HL-60 (cell line): ENCODE measurements at regions not wholly inside any gene's neighbourhood (a gene's known extent, or its start where the extent isn't known, plus 50 kb on each side); places are given as distances from the start of the nearest gene placed in this dataset.

Experiments
- DNase-seq, 2 experiments: peaks; one replicate each; pipeline ENCODE4 v3.0.0-alpha.2; 2010 to 2020; ENCODE audit warnings: low read depth in 1 of 2, low spot score in 1 of 2
- H3K27ac ChIP-seq: fragments of 250-450 bp; sonication (Bioruptor Pico); replicated peaks from 2 replicates; pipeline ENCODE4 v1.5.1; 2020; ENCODE audit warnings: mild to moderate bottlenecking, moderate library complexity
- H3K27me3 ChIP-seq: fragments of 250-450 bp; sonication (Bioruptor Pico); 2 replicates; pipeline ENCODE4 v1.5.1; 2021; ENCODE audit warnings: mild to moderate bottlenecking, moderate library complexity; ENCODE audit not compliant: insufficient read depth, poor library complexity, severe bottlenecking
- H3K4me3 ChIP-seq: replicated peaks from 2 replicates; pipeline ENCODE4 v1.5.1; 2011; ENCODE audit warnings: mild to moderate bottlenecking, control low read depth, low read length; ENCODE audit not compliant: insufficient read depth
- CTCF ChIP-seq: IDR thresholded peaks from one replicate; pipeline ENCODE4 v1.5.1; 2011; ENCODE audit warnings: low read length, control low read depth, inconsistent platforms; ENCODE audit not compliant: insufficient read depth
- GABPA ChIP-seq: IDR thresholded peaks from 2 replicates; pipeline ENCODE4 v1.6.1; 2012; ENCODE audit warnings: low read depth
- POLR2AphosphoS5 ChIP-seq: IDR thresholded peaks from 2 replicates; pipeline ENCODE4 v1.6.1; 2012; ENCODE audit warnings: low read depth
- SPI1 ChIP-seq: IDR thresholded peaks from 2 replicates; pipeline ENCODE4 v1.6.1; 2012; ENCODE audit warnings: low read depth, mild to moderate bottlenecking, borderline replicate concordance
- TF ChIP-seq, protein P1 (sequence below): IDR thresholded peaks from 2 replicates; pipeline ENCODE4 v1.6.1; 2012; ENCODE audit warnings: low read depth; ENCODE audit not compliant: insufficient replicate concordance

DNA sequence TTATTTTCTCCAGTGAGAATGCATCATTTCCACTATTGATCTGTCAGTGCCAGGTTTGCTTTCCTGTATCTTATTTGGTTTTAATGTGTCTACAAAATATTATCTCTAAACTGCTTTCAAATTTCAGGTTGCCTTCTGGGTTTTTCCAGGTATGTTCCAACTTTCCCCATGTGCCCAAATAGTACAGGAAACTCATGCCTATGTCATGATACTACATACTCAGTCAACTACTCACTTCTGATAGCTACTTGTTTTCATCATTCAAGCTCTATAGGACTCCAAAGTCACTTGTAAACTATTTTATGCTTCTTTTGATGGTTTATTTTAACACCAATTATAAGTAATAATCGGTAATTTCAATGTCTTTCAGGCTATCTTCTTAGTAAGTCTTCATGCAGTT, 134.8 kb upstream of the TTC14 start:
- no peak for TF ChIP-seq SPI1
- Histone ChIP-seq H3K27ac (no peak overlapping the region), H3K27me3 (no peaks in the 10 kb centered on the region), H3K4me3 (no peak overlapping the region)
- DNase-seq: no peak

DNA sequence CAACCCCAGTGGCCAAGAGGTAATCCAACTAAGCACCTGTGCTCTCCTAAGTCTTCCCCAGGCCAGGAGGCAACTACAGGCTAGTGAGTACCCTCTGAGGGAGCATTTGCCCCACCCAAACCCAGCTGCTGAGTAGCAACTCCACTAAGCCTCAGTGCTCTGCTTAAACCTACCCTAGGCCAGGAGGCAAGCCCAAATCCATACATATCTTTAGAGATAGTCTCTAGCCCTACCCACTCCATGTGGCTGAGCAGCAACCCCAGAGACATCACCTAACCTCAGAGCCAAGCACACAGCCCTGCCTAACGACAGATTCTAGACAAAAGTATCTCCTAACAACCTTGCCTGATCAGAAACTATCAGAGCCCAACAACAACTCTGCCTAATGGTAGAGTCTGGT, 132.8 kb upstream of the TTC14 start:
- DNase-seq: no peak
- Histone ChIP-seq H3K4me3 (no peak overlapping the region), H3K27ac (no peak overlapping the region), H3K27me3 (no peaks in the 10 kb centered on the region)
- TF ChIP-seq, protein P1, sequence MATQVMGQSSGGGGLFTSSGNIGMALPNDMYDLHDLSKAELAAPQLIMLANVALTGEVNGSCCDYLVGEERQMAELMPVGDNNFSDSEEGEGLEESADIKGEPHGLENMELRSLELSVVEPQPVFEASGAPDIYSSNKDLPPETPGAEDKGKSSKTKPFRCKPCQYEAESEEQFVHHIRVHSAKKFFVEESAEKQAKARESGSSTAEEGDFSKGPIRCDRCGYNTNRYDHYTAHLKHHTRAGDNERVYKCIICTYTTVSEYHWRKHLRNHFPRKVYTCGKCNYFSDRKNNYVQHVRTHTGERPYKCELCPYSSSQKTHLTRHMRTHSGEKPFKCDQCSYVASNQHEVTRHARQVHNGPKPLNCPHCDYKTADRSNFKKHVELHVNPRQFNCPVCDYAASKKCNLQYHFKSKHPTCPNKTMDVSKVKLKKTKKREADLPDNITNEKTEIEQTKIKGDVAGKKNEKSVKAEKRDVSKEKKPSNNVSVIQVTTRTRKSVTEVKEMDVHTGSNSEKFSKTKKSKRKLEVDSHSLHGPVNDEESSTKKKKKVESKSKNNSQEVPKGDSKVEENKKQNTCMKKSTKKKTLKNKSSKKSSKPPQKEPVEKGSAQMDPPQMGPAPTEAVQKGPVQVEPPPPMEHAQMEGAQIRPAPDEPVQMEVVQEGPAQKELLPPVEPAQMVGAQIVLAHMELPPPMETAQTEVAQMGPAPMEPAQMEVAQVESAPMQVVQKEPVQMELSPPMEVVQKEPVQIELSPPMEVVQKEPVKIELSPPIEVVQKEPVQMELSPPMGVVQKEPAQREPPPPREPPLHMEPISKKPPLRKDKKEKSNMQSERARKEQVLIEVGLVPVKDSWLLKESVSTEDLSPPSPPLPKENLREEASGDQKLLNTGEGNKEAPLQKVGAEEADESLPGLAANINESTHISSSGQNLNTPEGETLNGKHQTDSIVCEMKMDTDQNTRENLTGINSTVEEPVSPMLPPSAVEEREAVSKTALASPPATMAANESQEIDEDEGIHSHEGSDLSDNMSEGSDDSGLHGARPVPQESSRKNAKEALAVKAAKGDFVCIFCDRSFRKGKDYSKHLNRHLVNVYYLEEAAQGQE: no peak
- TF ChIP-seq SPI1 (no peak), CTCF (no peak), GABPA (no peak), POLR2AphosphoS5 (no peak)

- Histone ChIP-seq H3K4me3 (no peak overlapping the region), H3K27me3 (no peaks in the 10 kb centered on the region), H3K27ac (no peak overlapping the region)
- TF ChIP-seq CTCF: no peak
- TF ChIP-seq, protein P1: no peak
- TF ChIP-seq POLR2AphosphoS5: no peak
- no peak for TF ChIP-seq GABPA
- TF ChIP-seq SPI1: no peak
- DNase-seq: no peak
Measured at GRCh38 chr3:180478695-180479094, 123.3 kb upstream of the TTC14 start.

GRCh38 chr3:180492047-180492446, 109.9 kb upstream of the TTC14 start:
- no peak overlapping the region for H3K4me3 ChIP-seq
- H3K27me3 ChIP-seq: no peaks in the 10 kb centered on the region
- TF ChIP-seq SPI1: no peak
- no peak for TF ChIP-seq CTCF
- TF ChIP-seq, protein P1: no peak
- no peak for TF ChIP-seq GABPA
- TF ChIP-seq POLR2AphosphoS5: no peak
- DNase-seq: no peak
- no peak overlapping the region for H3K27ac ChIP-seq
